ENCODE measurements at regions not wholly inside any gene's neighbourhood (a gene's known extent, or its start where the extent isn't known, plus 50 kb on each side); places are given as distances from the start of the nearest gene placed in this dataset.

DNA sequence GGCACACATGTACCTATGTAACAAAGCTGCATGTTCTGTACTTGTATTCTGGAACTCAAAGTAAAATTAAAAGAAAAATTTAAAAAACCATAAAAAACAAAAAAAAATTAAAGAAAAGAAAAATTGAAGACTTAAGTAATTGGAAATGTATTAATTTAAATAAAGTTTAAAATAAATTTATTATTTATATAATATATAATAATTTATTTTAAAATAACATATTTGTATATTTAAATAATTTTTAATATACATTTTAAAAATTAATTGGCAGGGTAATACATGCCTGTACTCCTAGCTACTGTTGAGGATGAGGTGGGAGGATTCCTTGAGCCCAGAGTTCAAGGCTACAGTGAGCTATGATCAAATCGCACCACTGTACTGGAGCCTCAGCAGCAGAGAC lies 1830.6 kb upstream of the CELF4 start:
- no peaks in the 10 kb centered on the region for H3K36me3 ChIP-seq (ENCODE audit: insufficient read depth)
- H3K27ac ChIP-seq = no peak overlapping the region
- no peaks in the 10 kb centered on the region for H3K27me3 ChIP-seq (ENCODE audit: insufficient read depth, low read depth)
- H2AFZ ChIP-seq (ENCODE audit: low read depth) = no peak overlapping the region
- H3K4me1 ChIP-seq (ENCODE audit: low read depth, poor library complexity, severe bottlenecking) = no peaks in the 10 kb centered on the region
- H3K4me2 ChIP-seq = no peak overlapping the region
- TF ChIP-seq, protein P1, sequence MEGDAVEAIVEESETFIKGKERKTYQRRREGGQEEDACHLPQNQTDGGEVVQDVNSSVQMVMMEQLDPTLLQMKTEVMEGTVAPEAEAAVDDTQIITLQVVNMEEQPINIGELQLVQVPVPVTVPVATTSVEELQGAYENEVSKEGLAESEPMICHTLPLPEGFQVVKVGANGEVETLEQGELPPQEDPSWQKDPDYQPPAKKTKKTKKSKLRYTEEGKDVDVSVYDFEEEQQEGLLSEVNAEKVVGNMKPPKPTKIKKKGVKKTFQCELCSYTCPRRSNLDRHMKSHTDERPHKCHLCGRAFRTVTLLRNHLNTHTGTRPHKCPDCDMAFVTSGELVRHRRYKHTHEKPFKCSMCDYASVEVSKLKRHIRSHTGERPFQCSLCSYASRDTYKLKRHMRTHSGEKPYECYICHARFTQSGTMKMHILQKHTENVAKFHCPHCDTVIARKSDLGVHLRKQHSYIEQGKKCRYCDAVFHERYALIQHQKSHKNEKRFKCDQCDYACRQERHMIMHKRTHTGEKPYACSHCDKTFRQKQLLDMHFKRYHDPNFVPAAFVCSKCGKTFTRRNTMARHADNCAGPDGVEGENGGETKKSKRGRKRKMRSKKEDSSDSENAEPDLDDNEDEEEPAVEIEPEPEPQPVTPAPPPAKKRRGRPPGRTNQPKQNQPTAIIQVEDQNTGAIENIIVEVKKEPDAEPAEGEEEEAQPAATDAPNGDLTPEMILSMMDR (conservative IDR thresholded peaks at IDR 0.05; ENCODE audit: low read depth, low read length) = no peak
- no peak overlapping the region for H3K4me3 ChIP-seq (IDR thresholded peaks at IDR 0.05; ENCODE audit: insufficient read depth, low read depth, low read length)
- H3K9ac ChIP-seq = no peak overlapping the region
- H3K79me2 ChIP-seq (ENCODE audit: insufficient read depth, low read depth) = no peaks in the 10 kb centered on the region
- no peaks in the 10 kb centered on the region for H4K20me1 ChIP-seq (ENCODE audit: insufficient read depth)

DNA sequence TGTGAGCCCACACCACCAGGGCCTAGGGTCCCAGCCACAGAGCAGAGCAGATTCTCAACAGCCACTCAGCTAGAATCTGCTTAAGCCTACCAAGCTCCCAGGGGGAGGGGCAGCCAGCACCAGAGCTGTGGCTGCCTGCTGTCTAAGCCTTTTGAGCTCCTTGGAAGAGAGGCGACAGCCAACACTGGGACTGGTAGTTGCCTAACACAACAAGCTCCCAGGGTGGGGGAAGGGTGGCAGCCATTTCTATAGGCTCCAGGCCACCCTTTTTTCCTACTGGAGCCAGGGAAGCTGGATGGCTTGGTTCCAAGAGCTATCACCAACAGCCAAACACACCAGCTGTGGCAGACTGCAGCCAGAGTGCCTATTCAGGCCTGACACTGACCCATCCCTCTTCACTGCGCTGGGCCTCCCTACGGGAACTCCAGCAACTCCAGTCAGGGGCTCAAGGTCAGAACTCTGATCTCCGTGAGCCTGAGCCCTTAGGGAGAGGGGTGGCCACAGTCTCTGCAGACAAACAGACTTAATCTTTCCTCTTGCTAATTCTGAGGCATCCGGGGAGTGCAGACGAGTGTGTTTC lies 1824.3 kb upstream of the CELF4 start:
- TF ChIP-seq, protein P1 (conservative IDR thresholded peaks at IDR 0.05; ENCODE audit: low read depth, low read length) = no peak
- no peaks in the 10 kb centered on the region for H3K27me3 ChIP-seq (ENCODE audit: insufficient read depth, low read depth)
- no peak overlapping the region for H3K4me2 ChIP-seq
- no peak overlapping the region for H3K4me3 ChIP-seq (IDR thresholded peaks at IDR 0.05; ENCODE audit: insufficient read depth, low read depth, low read length)
- no peak overlapping the region for H2AFZ ChIP-seq (ENCODE audit: low read depth)
- H3K27ac ChIP-seq = no peak overlapping the region
- no peak overlapping the region for H3K9ac ChIP-seq
- no peaks in the 10 kb centered on the region for H3K79me2 ChIP-seq (ENCODE audit: insufficient read depth, low read depth)
- H3K36me3 ChIP-seq (ENCODE audit: insufficient read depth) = no peaks in the 10 kb centered on the region
- no peaks in the 10 kb centered on the region for H3K4me1 ChIP-seq (ENCODE audit: low read depth, poor library complexity, severe bottlenecking)
- no peaks in the 10 kb centered on the region for H4K20me1 ChIP-seq (ENCODE audit: insufficient read depth)

DNA sequence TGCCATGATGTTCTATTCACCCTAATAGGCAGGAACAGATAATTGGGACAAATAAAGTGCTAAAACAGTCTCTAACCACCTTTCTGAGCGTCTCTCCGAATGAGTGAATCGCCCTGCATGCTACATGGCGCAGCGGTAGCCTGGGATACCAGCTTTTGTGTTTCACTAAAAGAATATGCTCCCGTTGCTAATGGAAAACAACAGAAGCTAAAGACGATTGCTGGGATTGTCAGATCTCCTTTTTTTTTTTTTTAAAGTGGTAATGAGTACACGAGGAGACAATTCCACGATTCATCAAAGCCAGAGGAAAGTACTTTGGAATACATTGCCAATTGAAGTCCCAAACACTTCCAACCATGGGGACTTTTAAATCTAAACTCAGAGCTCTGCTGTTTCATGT lies 1815.3 kb upstream of the CELF4 start:
- H4K20me1 ChIP-seq (ENCODE audit: insufficient read depth) = no peaks in the 10 kb centered on the region
- H3K9ac ChIP-seq = no peak overlapping the region
- TF ChIP-seq, protein P1 (conservative IDR thresholded peaks at IDR 0.05; ENCODE audit: low read depth, low read length) = no peak
- no peak overlapping the region for H2AFZ ChIP-seq (ENCODE audit: low read depth)
- no peak overlapping the region for H3K4me2 ChIP-seq
- no peak overlapping the region for H3K27ac ChIP-seq
- no peaks in the 10 kb centered on the region for H3K4me1 ChIP-seq (ENCODE audit: low read depth, poor library complexity, severe bottlenecking)
- no peak overlapping the region for H3K4me3 ChIP-seq (IDR thresholded peaks at IDR 0.05; ENCODE audit: insufficient read depth, low read depth, low read length)
- H3K27me3 ChIP-seq (ENCODE audit: insufficient read depth, low read depth) = no peaks in the 10 kb centered on the region
- H3K79me2 ChIP-seq (ENCODE audit: insufficient read depth, low read depth) = no peaks in the 10 kb centered on the region
- H3K36me3 ChIP-seq (ENCODE audit: insufficient read depth) = no peaks in the 10 kb centered on the region

DNA sequence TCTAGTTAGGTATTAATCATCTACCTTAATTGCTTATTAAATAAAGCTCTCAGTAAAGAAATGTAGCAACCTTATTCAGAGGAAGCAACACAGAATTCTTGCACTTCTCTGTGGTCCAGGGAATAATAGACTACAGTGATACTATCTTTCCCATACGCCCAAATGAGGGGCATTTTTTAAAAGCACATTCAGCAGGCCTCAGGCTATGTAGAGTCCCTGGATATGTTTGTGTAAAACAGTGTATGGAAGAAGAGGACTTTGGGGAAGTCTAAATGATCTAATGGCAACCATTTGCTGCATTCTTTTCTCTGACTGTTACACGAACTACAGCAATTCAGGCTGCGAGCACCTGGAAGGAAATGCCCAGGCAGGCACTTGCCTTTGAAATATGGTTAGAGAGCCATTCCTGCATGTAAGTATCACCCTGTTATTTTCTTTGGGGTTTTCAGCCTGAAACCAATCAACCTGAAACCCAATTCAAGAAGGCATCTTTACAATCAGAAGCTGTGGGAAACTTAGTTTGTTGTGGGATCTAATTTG lies 1814.7 kb upstream of the CELF4 start:
- Histone ChIP-seq H3K4me2 (no peak overlapping the region), H3K27ac (no peak overlapping the region), H3K9ac (no peak overlapping the region), H4K20me1 (ENCODE audit: insufficient read depth) (no peaks in the 10 kb centered on the region), H3K36me3 (ENCODE audit: insufficient read depth) (no peaks in the 10 kb centered on the region), H3K79me2 (ENCODE audit: insufficient read depth, low read depth) (no peaks in the 10 kb centered on the region), H3K4me3 (IDR thresholded peaks at IDR 0.05; ENCODE audit: insufficient read depth, low read depth, low read length) (no peak overlapping the region), H3K27me3 (ENCODE audit: insufficient read depth, low read depth) (no peaks in the 10 kb centered on the region), H3K4me1 (ENCODE audit: low read depth, poor library complexity, severe bottlenecking) (no peaks in the 10 kb centered on the region), H2AFZ (ENCODE audit: low read depth) (no peak overlapping the region)
- TF ChIP-seq, protein P1 (conservative IDR thresholded peaks at IDR 0.05; ENCODE audit: low read depth, low read length) = no peak
